ENCODE measurements at regions not wholly inside any gene's neighbourhood (a gene's known extent, or its start where the extent isn't known, plus 50 kb on each side); places are given as distances from the start of the nearest gene placed in this dataset.

DNA sequence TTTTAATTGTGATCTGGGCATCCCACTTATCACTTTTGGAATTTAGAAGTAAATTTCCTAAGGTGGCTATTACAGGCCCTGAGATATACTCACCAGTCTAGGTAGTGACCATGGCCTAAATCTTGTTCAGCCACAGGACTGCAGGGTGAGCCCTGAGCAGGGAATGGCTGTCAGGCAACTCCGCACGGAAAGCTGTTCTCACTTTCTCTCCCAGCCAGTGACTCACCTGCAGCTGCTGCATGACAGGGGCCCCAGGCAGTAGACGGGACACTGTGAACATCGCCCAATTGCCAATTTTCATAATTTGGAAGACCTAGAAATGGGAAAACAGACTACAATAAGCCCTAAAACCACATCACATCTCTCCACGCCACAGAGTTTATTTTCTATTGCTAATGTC, 69.6 kb upstream of the TAF1L start:
- Histone ChIP-seq H2AFZ (replicated peaks; ENCODE audit: low read length, poor library complexity) (no peak overlapping the region), H2BK120ac (ENCODE audit: low read depth, low read length) (no peak overlapping the region), H2BK5ac (ENCODE audit: low read depth, low read length, poor library complexity, severe bottlenecking) (no peak overlapping the region), H3K4ac (ENCODE audit: low read depth, low read length) (no peak overlapping the region), H2AK5ac (ENCODE audit: low read depth, low read length) (no peak overlapping the region), H3K4me3 (ENCODE audit: insufficient read depth, low read depth, low read length) (no peak overlapping the region), H4K8ac (ENCODE audit: low read depth in 2 of 2, low read length in 2 of 2) (no peak overlapping the region), H3K9me3 (ENCODE audit: control insufficient read depth, insufficient read depth, low read length) (no peaks in the 10 kb centered on the region), H2BK15ac (ENCODE audit: low read depth, low read length) (no peak overlapping the region), H3K14ac (replicated peaks; ENCODE audit: low read depth, low read length) (no peak overlapping the region), H2BK20ac (ENCODE audit: low read depth, low read length) (no peak overlapping the region), H2AK9ac (replicated peaks; ENCODE audit: low read depth, low read length, poor library complexity) (no peak overlapping the region), H4K20me1 (ENCODE audit: insufficient read depth, low read length) (no peaks in the 10 kb centered on the region), H3K23ac (ENCODE audit: low read depth, low read length) (no peak overlapping the region), H4K91ac (ENCODE audit: insufficient read depth, low read depth, low read length) (no peak overlapping the region), H3K9ac (ENCODE audit: low read depth, low read length) (no peak overlapping the region), H4K5ac (ENCODE audit: low read depth, low read length) (no peak overlapping the region), H3K27me3 (ENCODE audit: control insufficient read depth, insufficient read depth, low read length) (peaks cover 3% of the 10 kb centered on the region; the same call in 1 of the 2 replicates), H3K4me1 (ENCODE audit: control insufficient read depth, insufficient read depth, low read length) (no peaks in the 10 kb centered on the region; the same call in 1 of the 2 replicates), H3K27ac (ENCODE audit: insufficient read depth, low read length) (no peak overlapping the region), H3K4me2 (ENCODE audit: low read depth, low read length) (no peak overlapping the region; the same call in 1 of the 2 replicates), H3K9me1 (ENCODE audit: insufficient read depth, low read length) (no peaks in the 10 kb centered on the region), H3K56ac (ENCODE audit: extremely low read depth, insufficient read depth, low read length) (no peak overlapping the region), H3K36me3 (ENCODE audit: control insufficient read depth, insufficient read depth, low read length) (no peaks in the 10 kb centered on the region), H3K18ac (ENCODE audit: low read depth, low read length) (no peak overlapping the region), H3K79me1 (ENCODE audit: low read depth in 1 of 2, low read length in 2 of 2) (no peaks in the 10 kb centered on the region)
- peak; percentile 38 for DNase-seq
- no TSS peak for BruUV-seq (replicated peaks)
- CTCF ChIA-PET = no interaction called here
- in situ Hi-C loops (cut with MboI; ENCODE audit: low sequenced_read_pairs) = no loop called here
- intact Hi-C loops (cut with micrococcal nuclease) = no loop called here
- POLR2A ChIA-PET (ENCODE audit: unreplicated experiment) = no interaction called here
- no CpG with 5 or more reads among the region's 5 CpGs for WGBS, 2 experiments (ENCODE audit: extremely low coverage in 2 of 2, insufficient read length in 1 of 2)
- no peak for TF ChIP-seq MXI1 (IDR thresholded peaks at IDR 0.05; ENCODE audit: borderline replicate concordance, low read depth, low read length)
- no peak for TF ChIP-seq RFX5 (IDR thresholded peaks at IDR 0.05; ENCODE audit: low read depth, low read length)
- no peak for TF ChIP-seq RAD21 (IDR thresholded peaks at IDR 0.05; ENCODE audit: low read length)
- TF ChIP-seq NFE2L2 (IDR thresholded peaks at IDR 0.05; ENCODE audit: low read depth, low read length) = no peak
- TF ChIP-seq BHLHE40 (IDR thresholded peaks at IDR 0.05; ENCODE audit: low read depth, low read length) = no peak
- no peak for TF ChIP-seq MAFK (IDR thresholded peaks at IDR 0.05; ENCODE audit: low read depth, low read length)
- TF ChIP-seq FOS (IDR thresholded peaks at IDR 0.05; ENCODE audit: low read depth, low read length) = no peak
- TF ChIP-seq RCOR1 (IDR thresholded peaks at IDR 0.05; ENCODE audit: insufficient replicate concordance, low read length) = no peak
- TF ChIP-seq, protein P1, sequence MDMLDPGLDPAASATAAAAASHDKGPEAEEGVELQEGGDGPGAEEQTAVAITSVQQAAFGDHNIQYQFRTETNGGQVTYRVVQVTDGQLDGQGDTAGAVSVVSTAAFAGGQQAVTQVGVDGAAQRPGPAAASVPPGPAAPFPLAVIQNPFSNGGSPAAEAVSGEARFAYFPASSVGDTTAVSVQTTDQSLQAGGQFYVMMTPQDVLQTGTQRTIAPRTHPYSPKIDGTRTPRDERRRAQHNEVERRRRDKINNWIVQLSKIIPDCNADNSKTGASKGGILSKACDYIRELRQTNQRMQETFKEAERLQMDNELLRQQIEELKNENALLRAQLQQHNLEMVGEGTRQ (IDR thresholded peaks at IDR 0.05; ENCODE audit: low read depth, low read length) = no peak
- TF ChIP-seq SMC3 (IDR thresholded peaks at IDR 0.05; ENCODE audit: low read depth, low read length) = no peak
- no peak for TF ChIP-seq POLR2A (IDR thresholded peaks at IDR 0.05; ENCODE audit: low read depth, low read length)
- no peak for TF ChIP-seq CHD1 (IDR thresholded peaks at IDR 0.05; ENCODE audit: low read depth, low read length)
- TF ChIP-seq MAZ (IDR thresholded peaks at IDR 0.05; ENCODE audit: borderline replicate concordance, low read depth, low read length) = no peak
- no peak for TF ChIP-seq CEBPB (IDR thresholded peaks at IDR 0.05; ENCODE audit: low read depth, low read length)
- TF ChIP-seq, protein P2, sequence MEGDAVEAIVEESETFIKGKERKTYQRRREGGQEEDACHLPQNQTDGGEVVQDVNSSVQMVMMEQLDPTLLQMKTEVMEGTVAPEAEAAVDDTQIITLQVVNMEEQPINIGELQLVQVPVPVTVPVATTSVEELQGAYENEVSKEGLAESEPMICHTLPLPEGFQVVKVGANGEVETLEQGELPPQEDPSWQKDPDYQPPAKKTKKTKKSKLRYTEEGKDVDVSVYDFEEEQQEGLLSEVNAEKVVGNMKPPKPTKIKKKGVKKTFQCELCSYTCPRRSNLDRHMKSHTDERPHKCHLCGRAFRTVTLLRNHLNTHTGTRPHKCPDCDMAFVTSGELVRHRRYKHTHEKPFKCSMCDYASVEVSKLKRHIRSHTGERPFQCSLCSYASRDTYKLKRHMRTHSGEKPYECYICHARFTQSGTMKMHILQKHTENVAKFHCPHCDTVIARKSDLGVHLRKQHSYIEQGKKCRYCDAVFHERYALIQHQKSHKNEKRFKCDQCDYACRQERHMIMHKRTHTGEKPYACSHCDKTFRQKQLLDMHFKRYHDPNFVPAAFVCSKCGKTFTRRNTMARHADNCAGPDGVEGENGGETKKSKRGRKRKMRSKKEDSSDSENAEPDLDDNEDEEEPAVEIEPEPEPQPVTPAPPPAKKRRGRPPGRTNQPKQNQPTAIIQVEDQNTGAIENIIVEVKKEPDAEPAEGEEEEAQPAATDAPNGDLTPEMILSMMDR (conservative IDR thresholded peaks at IDR 0.05; ENCODE audit: low read depth, low read length) = no peak
- TF ChIP-seq, protein P3, sequence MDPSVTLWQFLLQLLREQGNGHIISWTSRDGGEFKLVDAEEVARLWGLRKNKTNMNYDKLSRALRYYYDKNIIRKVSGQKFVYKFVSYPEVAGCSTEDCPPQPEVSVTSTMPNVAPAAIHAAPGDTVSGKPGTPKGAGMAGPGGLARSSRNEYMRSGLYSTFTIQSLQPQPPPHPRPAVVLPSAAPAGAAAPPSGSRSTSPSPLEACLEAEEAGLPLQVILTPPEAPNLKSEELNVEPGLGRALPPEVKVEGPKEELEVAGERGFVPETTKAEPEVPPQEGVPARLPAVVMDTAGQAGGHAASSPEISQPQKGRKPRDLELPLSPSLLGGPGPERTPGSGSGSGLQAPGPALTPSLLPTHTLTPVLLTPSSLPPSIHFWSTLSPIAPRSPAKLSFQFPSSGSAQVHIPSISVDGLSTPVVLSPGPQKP (IDR thresholded peaks at IDR 0.05; ENCODE audit: borderline replicate concordance, low read depth, low read length) = no peak
- dilution Hi-C loops (cut with HindIII; ENCODE audit: low sequenced_read_pairs, unreplicated experiment) = no loop called here
- ATAC-seq (ENCODE audit: low read depth) = peak; percentile 37; the same call in 1 of the 2 replicates

Measured in IMR-90 (cell line).